ENCODE measurements at regions not wholly inside any gene's neighbourhood (a gene's known extent, or its start where the extent isn't known, plus 50 kb on each side); places are given as distances from the start of the nearest gene placed in this dataset.
"Not testable (repeated sequence)": the region's sequence is repeated elsewhere in the genome, so short reads cannot be mapped to it uniquely, and the experiment has no call there.

DNA sequence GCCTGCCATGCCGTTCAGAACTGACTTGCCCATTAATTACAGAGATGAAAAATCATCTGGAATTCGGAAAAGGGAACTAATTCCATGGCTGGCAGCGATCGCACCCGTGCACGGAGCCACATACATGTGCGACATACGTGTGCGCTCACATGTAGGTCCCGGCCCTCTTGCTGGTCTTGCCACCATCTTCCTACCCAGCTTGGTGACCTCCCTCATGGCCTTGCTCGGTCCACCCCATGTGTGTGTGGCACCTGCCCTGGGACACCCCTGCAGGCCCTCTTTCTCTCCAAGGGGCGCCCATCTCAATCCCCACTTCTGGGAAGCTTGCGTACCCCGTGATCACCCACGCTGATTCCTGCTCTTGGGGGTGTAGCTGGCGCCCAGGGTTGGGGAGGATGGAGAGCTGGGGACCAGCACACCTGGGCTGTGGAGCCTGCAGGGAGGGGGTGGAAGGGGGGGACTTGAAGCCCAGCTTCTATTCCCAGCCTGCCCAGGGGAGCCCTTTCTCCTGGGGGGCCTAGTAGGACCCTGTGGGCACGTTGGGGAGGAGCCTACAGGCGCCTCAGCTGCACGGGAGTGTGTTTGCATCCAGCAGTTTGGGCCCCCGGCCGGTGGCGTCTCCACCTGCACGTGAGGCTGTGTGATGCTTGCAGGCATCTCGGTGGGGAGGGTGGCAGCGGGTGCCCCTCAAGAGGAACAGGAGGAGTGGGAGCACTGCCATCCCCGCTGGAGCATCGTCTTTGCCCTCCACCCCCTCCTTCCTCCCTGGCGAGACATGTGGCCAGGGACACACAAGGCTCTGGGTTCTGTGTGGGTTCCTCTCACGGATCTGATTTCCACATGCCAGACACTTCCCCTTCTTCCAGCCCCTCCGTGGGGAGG is 112.6 kb downstream of the CRLF3 start:
- intact Hi-C loops (cut with micrococcal nuclease; ENCODE audit: unreplicated experiment); CTCF ChIA-PET (ENCODE audit: unreplicated experiment); H2AFZ ChIP-seq (ENCODE audit: low read length); H3K9me2 ChIP-seq (ENCODE audit: insufficient read depth, low read length); H4K20me1 ChIP-seq (ENCODE audit: insufficient read depth, low read length); H3K36me3 ChIP-seq (ENCODE audit: insufficient read depth, low read length); POLR2A ChIA-PET; H3K9me3 ChIP-seq (ENCODE audit: low read length): not testable (repeated sequence)
- TF ChIP-seq, protein P1, sequence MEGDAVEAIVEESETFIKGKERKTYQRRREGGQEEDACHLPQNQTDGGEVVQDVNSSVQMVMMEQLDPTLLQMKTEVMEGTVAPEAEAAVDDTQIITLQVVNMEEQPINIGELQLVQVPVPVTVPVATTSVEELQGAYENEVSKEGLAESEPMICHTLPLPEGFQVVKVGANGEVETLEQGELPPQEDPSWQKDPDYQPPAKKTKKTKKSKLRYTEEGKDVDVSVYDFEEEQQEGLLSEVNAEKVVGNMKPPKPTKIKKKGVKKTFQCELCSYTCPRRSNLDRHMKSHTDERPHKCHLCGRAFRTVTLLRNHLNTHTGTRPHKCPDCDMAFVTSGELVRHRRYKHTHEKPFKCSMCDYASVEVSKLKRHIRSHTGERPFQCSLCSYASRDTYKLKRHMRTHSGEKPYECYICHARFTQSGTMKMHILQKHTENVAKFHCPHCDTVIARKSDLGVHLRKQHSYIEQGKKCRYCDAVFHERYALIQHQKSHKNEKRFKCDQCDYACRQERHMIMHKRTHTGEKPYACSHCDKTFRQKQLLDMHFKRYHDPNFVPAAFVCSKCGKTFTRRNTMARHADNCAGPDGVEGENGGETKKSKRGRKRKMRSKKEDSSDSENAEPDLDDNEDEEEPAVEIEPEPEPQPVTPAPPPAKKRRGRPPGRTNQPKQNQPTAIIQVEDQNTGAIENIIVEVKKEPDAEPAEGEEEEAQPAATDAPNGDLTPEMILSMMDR (conservative IDR thresholded peaks at IDR 0.05; ENCODE audit: low read length) = 0 out of 2 replicates have a peak, but pooled peaks have one; percentile 18
- BruUV-seq (replicated peaks) = TSS peak; percentile 43
- H3K4me1 ChIP-seq (ENCODE audit: insufficient read depth, low read length, poor library complexity, severe bottlenecking) = peaks cover 59% of the 10 kb centered on the region
- H3K27ac ChIP-seq (ENCODE audit: low read depth, low read length, poor library complexity, severe bottlenecking) = peak overlapping the region; percentile 61
- peak overlapping the region; percentile 96 for H3K4me3 ChIP-seq (ENCODE audit: low read depth, low read length, poor library complexity, severe bottlenecking)
- H3K79me2 ChIP-seq (ENCODE audit: insufficient read depth, low read depth, low read length) = peaks cover 74% of the 10 kb centered on the region
- peak overlapping the region; percentile 92 for H3K4me2 ChIP-seq (ENCODE audit: low read length)
- peak; percentile 61 for DNase-seq (ENCODE audit: low spot score)

DNA sequence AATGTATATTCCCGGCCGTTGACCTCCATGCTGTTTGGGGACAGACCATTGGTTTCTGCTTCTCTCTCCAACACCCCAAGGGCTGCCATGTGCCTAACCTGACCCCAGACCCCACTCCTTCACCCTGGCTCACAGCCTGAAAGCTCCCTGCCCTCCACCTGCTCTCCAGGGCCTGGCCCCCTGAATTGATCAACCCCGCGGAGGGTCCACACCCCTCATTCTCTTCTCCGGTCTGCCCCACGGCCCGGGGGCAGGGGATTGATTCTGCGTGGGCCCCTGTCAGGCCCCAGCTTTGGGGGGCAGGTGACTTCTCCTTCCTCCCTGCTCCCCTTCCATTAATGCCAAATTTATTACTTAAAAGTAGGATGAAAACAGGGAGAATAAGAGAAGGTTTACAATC is 113.3 kb downstream of the CRLF3 start:
- Histone ChIP-seq H3K4me3 (ENCODE audit: low read depth, low read length, poor library complexity, severe bottlenecking) (peak overlapping the region; percentile 96), H3K79me2 (ENCODE audit: insufficient read depth, low read depth, low read length) (peaks cover 67% of the 10 kb centered on the region), H3K27ac (ENCODE audit: low read depth, low read length, poor library complexity, severe bottlenecking) (peak overlapping the region; percentile 61), H3K4me1 (ENCODE audit: insufficient read depth, low read length, poor library complexity, severe bottlenecking) (peaks cover 64% of the 10 kb centered on the region), H3K4me2 (ENCODE audit: low read length) (peak overlapping the region; percentile 92)
- H3K9me3 ChIP-seq (ENCODE audit: low read length); DNase-seq (ENCODE audit: low spot score); intact Hi-C loops (cut with micrococcal nuclease; ENCODE audit: unreplicated experiment); CTCF ChIA-PET (ENCODE audit: unreplicated experiment); H3K9me2 ChIP-seq (ENCODE audit: insufficient read depth, low read length); H3K36me3 ChIP-seq (ENCODE audit: insufficient read depth, low read length); H2AFZ ChIP-seq (ENCODE audit: low read length); POLR2A ChIA-PET; H4K20me1 ChIP-seq (ENCODE audit: insufficient read depth, low read length); BruUV-seq (replicated peaks): not testable (repeated sequence)

DNA sequence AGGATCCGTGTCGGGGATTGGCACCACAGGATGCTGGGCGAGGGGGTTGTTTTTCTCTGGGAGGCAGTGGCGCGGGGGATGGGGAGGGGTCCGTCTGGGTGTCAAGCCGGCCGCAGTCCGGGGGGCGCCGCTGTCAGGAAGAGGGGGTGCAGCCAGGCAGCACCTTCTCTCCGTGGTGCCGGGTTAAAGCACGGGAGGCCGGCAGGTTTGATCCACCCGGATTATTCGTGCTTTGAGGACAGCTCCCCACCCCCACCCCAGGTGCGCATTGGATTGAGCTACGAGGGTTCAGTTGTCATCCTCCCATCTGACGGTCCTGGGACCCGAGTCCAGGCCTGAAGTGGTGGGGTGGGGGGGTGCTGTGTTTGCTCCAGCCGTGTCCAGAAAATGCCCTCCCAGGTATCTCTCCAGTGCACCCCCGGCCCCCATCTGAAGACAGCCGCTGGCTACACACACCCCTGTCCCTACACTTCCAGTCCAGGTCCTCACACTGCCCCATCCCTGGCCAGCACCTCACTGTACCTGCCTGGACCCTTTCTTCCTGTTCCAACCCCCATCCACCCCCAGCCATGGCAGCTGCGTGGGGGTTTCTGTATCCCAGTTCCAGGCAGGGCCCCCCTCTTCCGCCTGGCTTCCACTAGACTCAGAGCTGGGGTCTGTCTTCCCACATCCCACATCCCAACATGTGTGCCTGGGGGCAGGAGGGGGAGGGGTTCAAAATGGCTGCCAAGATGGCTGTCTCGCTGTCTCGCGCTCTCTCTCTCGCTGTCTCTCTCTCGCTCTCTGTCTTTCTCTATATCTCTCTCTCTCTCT is 114.0 kb downstream of the CRLF3 start:
- intact Hi-C loops (cut with micrococcal nuclease; ENCODE audit: unreplicated experiment); H3K36me3 ChIP-seq (ENCODE audit: insufficient read depth, low read length); BruUV-seq (replicated peaks); POLR2A ChIA-PET; H3K9me3 ChIP-seq (ENCODE audit: low read length); H2AFZ ChIP-seq (ENCODE audit: low read length); H4K20me1 ChIP-seq (ENCODE audit: insufficient read depth, low read length); H3K9me2 ChIP-seq (ENCODE audit: insufficient read depth, low read length); DNase-seq (ENCODE audit: low spot score): not testable (repeated sequence)
- peak overlapping the region; percentile 96 for H3K4me3 ChIP-seq (ENCODE audit: low read depth, low read length, poor library complexity, severe bottlenecking)
- peaks cover 60% of the 10 kb centered on the region for H3K79me2 ChIP-seq (ENCODE audit: insufficient read depth, low read depth, low read length)
- peak overlapping the region; percentile 61 for H3K27ac ChIP-seq (ENCODE audit: low read depth, low read length, poor library complexity, severe bottlenecking)
- peaks cover 64% of the 10 kb centered on the region for H3K4me1 ChIP-seq (ENCODE audit: insufficient read depth, low read length, poor library complexity, severe bottlenecking)
- H3K4me2 ChIP-seq (ENCODE audit: low read length) = peak overlapping the region; percentile 92
- CTCF ChIA-PET (ENCODE audit: unreplicated experiment) = interaction anchor here (0.6 kb wide), 1 partner anchor 113 kb away, joined by 3 read pairs; no protein-coding TSS in a partner anchor

DNA sequence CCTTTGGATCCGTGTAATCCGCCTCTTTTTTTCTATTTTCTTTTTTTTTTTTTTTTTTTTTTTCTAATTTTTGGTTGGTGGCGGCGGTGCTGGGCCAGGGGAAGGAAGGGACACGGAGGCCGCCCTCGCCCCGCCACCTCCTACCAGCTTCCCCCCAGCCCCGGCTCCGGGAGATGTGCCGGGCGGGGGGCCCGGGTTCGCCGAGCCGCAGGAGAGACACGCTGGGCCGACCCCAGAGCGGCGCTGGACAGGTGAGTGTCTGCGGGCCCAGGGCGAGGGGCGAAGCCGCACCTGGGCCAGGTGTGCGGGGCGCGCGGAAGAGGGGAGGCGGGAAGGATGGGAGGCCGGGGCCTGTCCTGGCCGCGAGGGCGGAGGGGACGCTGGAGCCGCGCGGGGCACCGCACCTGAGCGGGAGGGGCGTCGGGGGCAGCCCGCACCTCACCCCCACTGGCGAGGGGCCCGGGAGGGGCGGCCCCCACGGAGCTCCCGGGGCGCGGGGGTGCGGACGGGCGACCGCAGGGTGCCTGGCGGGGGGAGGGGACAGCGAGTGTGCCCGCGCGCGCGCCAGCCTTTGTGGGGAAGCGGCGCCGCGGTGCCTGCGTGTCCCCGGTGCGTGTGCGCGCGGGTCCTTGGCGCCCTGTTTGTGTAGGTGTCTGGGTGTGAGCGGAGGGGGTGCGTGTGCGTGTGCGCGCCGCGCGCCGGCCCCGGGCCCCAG is 114.8 kb downstream of the CRLF3 start:
- POLR2A ChIA-PET = interaction anchor here (0.9 kb wide), 1 partner anchor 110 kb away, joined by 3 read pairs; no protein-coding TSS in a partner anchor
- peaks cover 56% of the 10 kb centered on the region for H3K4me1 ChIP-seq (ENCODE audit: insufficient read depth, low read length, poor library complexity, severe bottlenecking)
- peak overlapping the region; percentile 61 for H3K27ac ChIP-seq (ENCODE audit: low read depth, low read length, poor library complexity, severe bottlenecking)
- intact Hi-C loops (cut with micrococcal nuclease; ENCODE audit: unreplicated experiment) = loop anchor here (5.0 kb wide), 3 partner anchors 107 to 332 kb away; partner anchors contain the start of genes CPD and CRLF3
- not testable (repeated sequence) for H2AFZ ChIP-seq (ENCODE audit: low read length); H3K9me2 ChIP-seq (ENCODE audit: insufficient read depth, low read length); BruUV-seq (replicated peaks); H3K9me3 ChIP-seq (ENCODE audit: low read length); H3K36me3 ChIP-seq (ENCODE audit: insufficient read depth, low read length); H4K20me1 ChIP-seq (ENCODE audit: insufficient read depth, low read length)
- CTCF ChIA-PET (ENCODE audit: unreplicated experiment) = interaction anchor here (0.6 kb wide), 1 partner anchor 114 kb away, joined by 3 read pairs; no protein-coding TSS in a partner anchor
- H3K4me3 ChIP-seq (ENCODE audit: low read depth, low read length, poor library complexity, severe bottlenecking) = peak overlapping the region; percentile 96
- DNase-seq (ENCODE audit: low spot score) = peak; percentile 47
- H3K4me2 ChIP-seq (ENCODE audit: low read length) = peak overlapping the region; percentile 92
- H3K79me2 ChIP-seq (ENCODE audit: insufficient read depth, low read depth, low read length) = peaks cover 54% of the 10 kb centered on the region

DNA sequence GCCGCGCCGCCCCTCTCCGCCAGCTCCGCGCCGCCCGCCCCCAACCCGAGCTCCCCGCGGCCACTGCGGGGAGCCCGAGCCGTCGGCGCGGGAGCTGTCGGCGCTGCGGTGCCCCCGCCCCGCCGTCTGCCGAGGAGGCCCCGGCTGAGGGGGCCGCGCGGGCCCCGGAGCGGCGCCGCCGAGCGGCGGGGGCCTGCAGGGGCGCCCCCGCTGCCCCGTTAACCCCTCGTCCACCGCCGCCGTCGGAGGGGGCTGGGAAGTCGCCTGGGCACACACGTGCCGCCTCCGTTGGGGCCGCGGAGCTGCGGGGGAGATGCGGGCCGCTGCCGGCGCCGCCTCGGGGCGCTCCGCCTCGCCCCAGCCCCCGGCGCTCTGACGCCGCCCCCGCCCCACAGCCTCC is 115.4 kb downstream of the CRLF3 start:
- H3K9me3 ChIP-seq (ENCODE audit: low read length); BruUV-seq (replicated peaks); CTCF ChIA-PET (ENCODE audit: unreplicated experiment); H3K4me2 ChIP-seq (ENCODE audit: low read length); H2AFZ ChIP-seq (ENCODE audit: low read length); H3K9me2 ChIP-seq (ENCODE audit: insufficient read depth, low read length); H4K20me1 ChIP-seq (ENCODE audit: insufficient read depth, low read length); H3K36me3 ChIP-seq (ENCODE audit: insufficient read depth, low read length): not testable (repeated sequence)
- intact Hi-C loops (cut with micrococcal nuclease; ENCODE audit: unreplicated experiment) = loop anchor here (5.0 kb wide), 3 partner anchors 107 to 332 kb away; partner anchors contain the start of genes CPD and CRLF3
- H3K4me1 ChIP-seq (ENCODE audit: insufficient read depth, low read length, poor library complexity, severe bottlenecking) = peaks cover 50% of the 10 kb centered on the region
- POLR2A ChIA-PET = interaction anchor here (0.9 kb wide), 1 partner anchor 109 kb away, joined by 3 read pairs; no protein-coding TSS in a partner anchor
- H3K79me2 ChIP-seq (ENCODE audit: insufficient read depth, low read depth, low read length) = peaks cover 47% of the 10 kb centered on the region
- H3K4me3 ChIP-seq (ENCODE audit: low read depth, low read length, poor library complexity, severe bottlenecking) = peak overlapping the region; percentile 96
- H3K27ac ChIP-seq (ENCODE audit: low read depth, low read length, poor library complexity, severe bottlenecking) = peak overlapping the region; percentile 61
- peak; percentile 61 for DNase-seq (ENCODE audit: low spot score)
